ENCODE measurements at regions not wholly inside any gene's neighbourhood (a gene's known extent, or its start where the extent isn't known, plus 50 kb on each side); places are given as distances from the start of the nearest gene placed in this dataset.

DNA sequence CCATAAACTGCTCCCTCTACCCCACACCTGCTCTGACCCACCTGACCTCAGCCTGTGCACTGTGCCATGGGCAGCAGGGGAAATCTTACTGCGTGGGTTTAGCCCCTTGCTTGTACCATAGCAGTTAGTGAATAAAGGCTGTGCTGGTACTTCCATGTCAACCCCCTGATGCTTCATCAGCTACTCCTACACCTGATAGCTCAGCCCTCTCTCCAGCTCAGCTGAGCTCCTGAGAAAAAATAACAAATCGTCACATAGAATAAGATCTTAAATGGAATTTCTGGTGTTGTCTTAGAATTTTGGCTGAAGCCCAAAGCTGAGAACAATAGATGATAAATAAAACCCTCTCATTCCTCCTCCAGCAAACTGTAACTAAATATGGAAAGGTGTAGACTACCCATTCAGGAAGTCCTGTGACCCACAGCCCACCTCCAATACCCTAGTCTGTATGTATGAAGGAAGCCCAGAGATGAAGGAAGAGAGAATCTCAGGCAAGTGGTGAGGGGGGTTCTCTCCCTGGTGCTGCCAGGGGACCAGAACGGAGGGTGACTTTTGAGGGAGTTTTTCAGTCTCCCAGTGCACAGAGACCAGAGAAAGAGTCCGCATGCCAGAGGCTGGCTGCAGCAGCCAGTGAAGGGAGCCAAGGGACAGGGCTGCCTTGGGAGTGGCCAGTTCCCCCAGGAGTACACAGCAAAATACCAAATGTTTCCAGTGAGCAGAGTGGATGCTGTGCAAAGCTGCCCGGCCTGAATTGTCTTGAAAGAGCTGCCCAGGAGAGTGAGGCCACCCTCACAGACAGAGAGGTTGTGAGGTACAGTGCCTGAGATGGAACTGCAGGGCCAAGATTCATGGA lies 227.3 kb downstream of the QDPR start:
- TF ChIP-seq, protein P1, sequence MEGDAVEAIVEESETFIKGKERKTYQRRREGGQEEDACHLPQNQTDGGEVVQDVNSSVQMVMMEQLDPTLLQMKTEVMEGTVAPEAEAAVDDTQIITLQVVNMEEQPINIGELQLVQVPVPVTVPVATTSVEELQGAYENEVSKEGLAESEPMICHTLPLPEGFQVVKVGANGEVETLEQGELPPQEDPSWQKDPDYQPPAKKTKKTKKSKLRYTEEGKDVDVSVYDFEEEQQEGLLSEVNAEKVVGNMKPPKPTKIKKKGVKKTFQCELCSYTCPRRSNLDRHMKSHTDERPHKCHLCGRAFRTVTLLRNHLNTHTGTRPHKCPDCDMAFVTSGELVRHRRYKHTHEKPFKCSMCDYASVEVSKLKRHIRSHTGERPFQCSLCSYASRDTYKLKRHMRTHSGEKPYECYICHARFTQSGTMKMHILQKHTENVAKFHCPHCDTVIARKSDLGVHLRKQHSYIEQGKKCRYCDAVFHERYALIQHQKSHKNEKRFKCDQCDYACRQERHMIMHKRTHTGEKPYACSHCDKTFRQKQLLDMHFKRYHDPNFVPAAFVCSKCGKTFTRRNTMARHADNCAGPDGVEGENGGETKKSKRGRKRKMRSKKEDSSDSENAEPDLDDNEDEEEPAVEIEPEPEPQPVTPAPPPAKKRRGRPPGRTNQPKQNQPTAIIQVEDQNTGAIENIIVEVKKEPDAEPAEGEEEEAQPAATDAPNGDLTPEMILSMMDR (conservative IDR thresholded peaks at IDR 0.05 in 1 of 2, IDR thresholded peaks at IDR 0.05 in 1 of 2; ENCODE audit: low read depth in 1 of 2, low read length in 2 of 2): no peak
- TF ChIP-seq EZH2 (IDR thresholded peaks at IDR 0.05; ENCODE audit: low read length, missing control alignments): no peak
